Hepatocyte (in vitro differentiated cells): ENCODE measurements at regions not wholly inside any gene's neighbourhood (a gene's known extent, or its start where the extent isn't known, plus 50 kb on each side); places are given as distances from the start of the nearest gene placed in this dataset.

Source experiments
- EZH2 ChIP-seq: fragments of 200-600 bp; sonication (generic); IDR thresholded peaks from 2 replicates; pipeline ENCODE4 v1.6.1; 2016; ENCODE audit warnings: antibody characterized with exemption, mild to moderate bottlenecking, borderline replicate concordance
- EZH2phosphoT487 ChIP-seq: fragments of 200-600 bp; sonication (generic); IDR thresholded peaks from one replicate; pipeline ENCODE4 v1.6.1; 2018; ENCODE audit warnings: antibody characterized with exemption, mild to moderate bottlenecking, low read depth, moderate library complexity; ENCODE audit not compliant: unreplicated experiment, severe bottlenecking
- TF ChIP-seq, protein P1 (sequence below): fragments of 200-600 bp; sonication (generic); IDR thresholded peaks from 2 replicates; pipeline ENCODE4 v1.5.1; 2016; ENCODE audit warnings: antibody characterized with exemption, mild to moderate bottlenecking; ENCODE audit not compliant: poor library complexity

GRCh38 chr5:38643616-38644015 is 87.2 kb upstream of the LIFR start:
- TF ChIP-seq EZH2 (no peak), EZH2phosphoT487 (no peak)
- TF ChIP-seq, protein P1, sequence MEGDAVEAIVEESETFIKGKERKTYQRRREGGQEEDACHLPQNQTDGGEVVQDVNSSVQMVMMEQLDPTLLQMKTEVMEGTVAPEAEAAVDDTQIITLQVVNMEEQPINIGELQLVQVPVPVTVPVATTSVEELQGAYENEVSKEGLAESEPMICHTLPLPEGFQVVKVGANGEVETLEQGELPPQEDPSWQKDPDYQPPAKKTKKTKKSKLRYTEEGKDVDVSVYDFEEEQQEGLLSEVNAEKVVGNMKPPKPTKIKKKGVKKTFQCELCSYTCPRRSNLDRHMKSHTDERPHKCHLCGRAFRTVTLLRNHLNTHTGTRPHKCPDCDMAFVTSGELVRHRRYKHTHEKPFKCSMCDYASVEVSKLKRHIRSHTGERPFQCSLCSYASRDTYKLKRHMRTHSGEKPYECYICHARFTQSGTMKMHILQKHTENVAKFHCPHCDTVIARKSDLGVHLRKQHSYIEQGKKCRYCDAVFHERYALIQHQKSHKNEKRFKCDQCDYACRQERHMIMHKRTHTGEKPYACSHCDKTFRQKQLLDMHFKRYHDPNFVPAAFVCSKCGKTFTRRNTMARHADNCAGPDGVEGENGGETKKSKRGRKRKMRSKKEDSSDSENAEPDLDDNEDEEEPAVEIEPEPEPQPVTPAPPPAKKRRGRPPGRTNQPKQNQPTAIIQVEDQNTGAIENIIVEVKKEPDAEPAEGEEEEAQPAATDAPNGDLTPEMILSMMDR, result no peak
